ENCODE measurements at regions not wholly inside any gene's neighbourhood (a gene's known extent, or its start where the extent isn't known, plus 50 kb on each side); places are given as distances from the start of the nearest gene placed in this dataset.

DNA sequence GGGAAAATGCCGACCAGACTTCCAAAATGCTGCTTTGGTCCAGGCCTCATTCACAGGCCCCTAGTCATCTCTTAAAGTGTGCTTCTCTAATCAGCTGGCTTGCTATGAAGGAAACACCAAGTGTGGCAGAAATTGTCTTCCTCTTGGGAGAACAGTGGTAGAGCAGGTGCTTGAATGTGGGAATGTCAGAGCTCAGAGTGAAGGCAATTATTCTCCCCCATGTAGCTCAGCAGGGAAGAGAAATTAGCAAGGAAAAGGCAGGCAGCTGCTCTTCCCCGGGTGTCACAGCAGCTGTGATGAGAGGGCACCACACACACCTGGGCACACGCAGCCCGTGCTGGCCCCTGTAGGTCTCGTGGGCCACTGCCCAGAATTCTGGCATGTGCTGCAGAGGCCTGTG, 358.5 kb downstream of the WDR72 start:
- H3K36me3 Mint-ChIP-seq (ENCODE audit: low read depth, unreplicated experiment): no peaks in the 10 kb centered on the region

GRCh38 chr15:53397041-53397616, 362.3 kb downstream of the WDR72 start:
- Mint-ChIP-seq H3K9me3 (ENCODE audit: unreplicated experiment) (no peaks in the 10 kb centered on the region), H3K4me1 (ENCODE audit: unreplicated experiment) (no peaks in the 10 kb centered on the region), H3K27me3 (ENCODE audit: unreplicated experiment) (no peaks in the 10 kb centered on the region), H3K4me3 (ENCODE audit: unreplicated experiment) (no peak overlapping the region), H3K27ac (ENCODE audit: unreplicated experiment) (no peak overlapping the region), H3K36me3 (ENCODE audit: low read depth, unreplicated experiment) (no peaks in the 10 kb centered on the region)
- TF ChIP-seq, protein P1, sequence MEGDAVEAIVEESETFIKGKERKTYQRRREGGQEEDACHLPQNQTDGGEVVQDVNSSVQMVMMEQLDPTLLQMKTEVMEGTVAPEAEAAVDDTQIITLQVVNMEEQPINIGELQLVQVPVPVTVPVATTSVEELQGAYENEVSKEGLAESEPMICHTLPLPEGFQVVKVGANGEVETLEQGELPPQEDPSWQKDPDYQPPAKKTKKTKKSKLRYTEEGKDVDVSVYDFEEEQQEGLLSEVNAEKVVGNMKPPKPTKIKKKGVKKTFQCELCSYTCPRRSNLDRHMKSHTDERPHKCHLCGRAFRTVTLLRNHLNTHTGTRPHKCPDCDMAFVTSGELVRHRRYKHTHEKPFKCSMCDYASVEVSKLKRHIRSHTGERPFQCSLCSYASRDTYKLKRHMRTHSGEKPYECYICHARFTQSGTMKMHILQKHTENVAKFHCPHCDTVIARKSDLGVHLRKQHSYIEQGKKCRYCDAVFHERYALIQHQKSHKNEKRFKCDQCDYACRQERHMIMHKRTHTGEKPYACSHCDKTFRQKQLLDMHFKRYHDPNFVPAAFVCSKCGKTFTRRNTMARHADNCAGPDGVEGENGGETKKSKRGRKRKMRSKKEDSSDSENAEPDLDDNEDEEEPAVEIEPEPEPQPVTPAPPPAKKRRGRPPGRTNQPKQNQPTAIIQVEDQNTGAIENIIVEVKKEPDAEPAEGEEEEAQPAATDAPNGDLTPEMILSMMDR (IDR thresholded peaks at IDR 0.05; ENCODE audit: unreplicated experiment): no peak
- DNase-seq (ENCODE audit: low spot score): no peak

More for the DNA sequence above, 358.5 kb downstream of the WDR72 start:
- Mint-ChIP-seq H3K4me1 (ENCODE audit: unreplicated experiment) (no peaks in the 10 kb centered on the region), H3K9me3 (ENCODE audit: unreplicated experiment) (no peaks in the 10 kb centered on the region), H3K27ac (ENCODE audit: unreplicated experiment) (no peak overlapping the region), H3K27me3 (ENCODE audit: unreplicated experiment) (no peaks in the 10 kb centered on the region), H3K4me3 (ENCODE audit: unreplicated experiment) (no peak overlapping the region)
- TF ChIP-seq, protein P1 (IDR thresholded peaks at IDR 0.05; ENCODE audit: unreplicated experiment): no peak
- no peak for DNase-seq (ENCODE audit: low spot score)

DNA sequence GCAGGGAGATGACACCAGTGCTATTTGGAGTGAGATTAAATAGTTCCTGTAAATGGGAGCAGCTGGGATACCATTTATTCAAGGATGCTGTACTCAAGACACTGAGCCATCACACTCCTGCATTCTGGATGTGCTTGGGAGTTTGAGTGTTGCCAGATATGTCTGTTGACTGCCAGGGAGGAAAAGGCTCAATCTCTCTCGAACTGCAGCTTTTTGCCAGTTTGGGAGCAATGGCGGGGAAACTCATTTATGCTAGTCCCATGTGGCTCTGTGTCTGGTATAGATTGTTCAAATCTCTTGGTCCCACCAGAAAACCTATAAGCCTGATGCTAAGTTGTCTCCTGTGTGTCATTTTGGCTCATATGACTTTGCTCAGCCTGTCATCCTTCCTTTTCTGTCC, 363.6 kb downstream of the WDR72 start:
- no peaks in the 10 kb centered on the region for H3K4me1 Mint-ChIP-seq (ENCODE audit: unreplicated experiment)
- TF ChIP-seq, protein P1 (IDR thresholded peaks at IDR 0.05; ENCODE audit: unreplicated experiment): no peak

DNA sequence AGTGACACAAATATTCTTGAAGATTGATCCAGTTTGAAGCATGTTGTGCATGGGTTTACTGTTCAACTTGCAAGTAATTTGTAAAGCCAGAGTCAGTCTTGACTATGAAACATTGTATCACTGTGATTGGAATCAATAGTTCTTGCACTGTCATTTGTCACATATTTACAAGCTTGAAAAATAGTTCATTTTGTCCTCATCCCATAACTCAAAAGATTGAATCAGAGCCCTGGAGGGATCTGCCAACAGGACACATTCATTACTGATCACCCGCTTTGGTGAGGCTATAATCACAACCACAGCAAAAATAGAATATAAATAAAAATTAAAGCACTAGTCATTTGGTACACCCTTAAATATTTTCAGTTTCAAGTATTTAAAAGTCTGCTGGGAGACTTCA, 368.9 kb downstream of the WDR72 start:
- H3K27ac Mint-ChIP-seq (ENCODE audit: unreplicated experiment): no peak overlapping the region
- H3K4me3 Mint-ChIP-seq (ENCODE audit: unreplicated experiment): no peak overlapping the region
- H3K4me1 Mint-ChIP-seq (ENCODE audit: unreplicated experiment): no peaks in the 10 kb centered on the region
- H3K9me3 Mint-ChIP-seq (ENCODE audit: unreplicated experiment): no peaks in the 10 kb centered on the region
- H3K27me3 Mint-ChIP-seq (ENCODE audit: unreplicated experiment): no peaks in the 10 kb centered on the region
- TF ChIP-seq, protein P1 (IDR thresholded peaks at IDR 0.05; ENCODE audit: unreplicated experiment): no peak
- H3K36me3 Mint-ChIP-seq (ENCODE audit: low read depth, unreplicated experiment): no peaks in the 10 kb centered on the region
- DNase-seq (ENCODE audit: low spot score): no peak

More for the DNA sequence above, 363.6 kb downstream of the WDR72 start:
- Mint-ChIP-seq H3K36me3 (ENCODE audit: low read depth, unreplicated experiment) (no peaks in the 10 kb centered on the region), H3K9me3 (ENCODE audit: unreplicated experiment) (no peaks in the 10 kb centered on the region), H3K4me3 (ENCODE audit: unreplicated experiment) (no peak overlapping the region), H3K27me3 (ENCODE audit: unreplicated experiment) (no peaks in the 10 kb centered on the region), H3K27ac (ENCODE audit: unreplicated experiment) (no peak overlapping the region)
- DNase-seq (ENCODE audit: low spot score): no peak

GRCh38 chr15:53389271-53390037, 370.0 kb downstream of the WDR72 start:
- H3K27me3 Mint-ChIP-seq (ENCODE audit: unreplicated experiment): no peaks in the 10 kb centered on the region
- no peak overlapping the region for H3K4me3 Mint-ChIP-seq (ENCODE audit: unreplicated experiment)
- TF ChIP-seq, protein P1 (IDR thresholded peaks at IDR 0.05; ENCODE audit: unreplicated experiment): no peak
- H3K4me1 Mint-ChIP-seq (ENCODE audit: unreplicated experiment): no peaks in the 10 kb centered on the region
- no peaks in the 10 kb centered on the region for H3K36me3 Mint-ChIP-seq (ENCODE audit: low read depth, unreplicated experiment)
- no peak for DNase-seq (ENCODE audit: low spot score)
- H3K9me3 Mint-ChIP-seq (ENCODE audit: unreplicated experiment): no peaks in the 10 kb centered on the region
- no peak overlapping the region for H3K27ac Mint-ChIP-seq (ENCODE audit: unreplicated experiment)

Data from endothelial cell (in vitro differentiated cells).